ENCODE measurements at regions not wholly inside any gene's neighbourhood (a gene's known extent, or its start where the extent isn't known, plus 50 kb on each side); places are given as distances from the start of the nearest gene placed in this dataset.

DNA sequence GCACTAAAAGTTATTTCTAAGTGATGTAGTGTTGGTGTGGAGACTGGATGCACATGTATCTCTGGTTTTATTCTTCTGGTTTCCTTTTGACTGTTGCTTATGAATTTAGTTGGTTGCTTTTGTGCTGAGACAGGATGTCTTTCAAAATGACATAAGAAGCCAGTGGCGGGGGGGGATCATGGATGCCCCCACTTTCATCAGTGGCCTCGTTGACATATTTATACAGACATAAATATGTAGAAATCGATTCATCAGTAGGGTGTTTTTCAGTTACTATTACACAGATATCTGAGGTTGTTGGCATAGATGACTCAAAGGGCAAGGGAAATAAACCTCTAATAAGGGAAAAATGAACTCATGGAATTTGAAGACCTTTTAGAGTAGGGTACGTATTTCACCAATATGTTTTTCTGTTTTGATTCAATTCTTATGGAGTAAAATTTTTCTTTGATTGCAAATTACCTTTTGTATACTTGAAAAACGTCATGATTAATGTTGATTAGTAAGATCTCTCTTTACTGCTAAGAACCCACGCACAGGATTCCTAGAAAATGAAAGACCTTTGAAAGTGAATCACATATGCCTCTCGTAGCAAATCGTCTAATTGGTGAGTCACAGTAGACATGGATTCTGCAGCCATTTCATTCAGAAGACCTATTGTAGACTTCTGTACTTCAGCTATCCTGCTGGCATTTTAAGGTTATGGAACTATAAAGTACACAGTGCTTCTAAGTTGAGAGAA, 97.4 kb upstream of the RBMS3 start:
- intact Hi-C loops (cut with micrococcal nuclease; ENCODE audit: unreplicated experiment): no loop called here
- FAIRE-seq: no peak

More for the DNA sequence above, 97.4 kb upstream of the RBMS3 start:
- Histone ChIP-seq H3K4me3 (no peak overlapping the region), H3K79me2 (ENCODE audit: control insufficient read depth, insufficient read depth, low read length) (no peaks in the 10 kb centered on the region), H3K9ac (ENCODE audit: control insufficient read depth, insufficient read depth, low read length) (no peak overlapping the region), H3K4me1 (ENCODE audit: control insufficient read depth, insufficient read depth, low read length) (no peaks in the 10 kb centered on the region), H4K20me1 (ENCODE audit: control insufficient read depth, insufficient read depth) (no peaks in the 10 kb centered on the region), H2AFZ (ENCODE audit: control insufficient read depth, low read depth, low read length) (no peak overlapping the region), H3K36me3 (ENCODE audit: control insufficient read depth in 2 of 2, insufficient read depth in 2 of 2, low read length in 1 of 2) (no peaks in the 10 kb centered on the region), H3K27ac (ENCODE audit: control insufficient read depth, insufficient read depth) (no peak overlapping the region), H3K27me3 (replicated peaks in 1 of 2; ENCODE audit: control insufficient read depth in 2 of 2, insufficient read depth in 2 of 2, low read length in 1 of 2) (no peaks in the 10 kb centered on the region), H3K4me2 (ENCODE audit: control insufficient read depth, insufficient read depth) (no peak overlapping the region), H3K9me3 (replicated peaks; ENCODE audit: control insufficient read depth, insufficient read depth, low read length) (no peaks in the 10 kb centered on the region)
- ChIA-PET SMC1A (ENCODE audit: uncharacterized antibody, unreplicated experiment) (interaction anchor here (1.1 kb wide), 1 partner anchor 11 kb away, joined by 3 read pairs; no protein-coding TSS in a partner anchor), CTCF (no interaction called here), POLR2A (no interaction called here), RAD21 (ENCODE audit: unreplicated experiment) (no interaction called here)
- ATAC-seq (peak; percentile 32; the same call in 2 of the 3 replicates), DNase-seq (ENCODE audit: low read depth, low spot score) (no peak)
- TF ChIP-seq BCL11A (IDR thresholded peaks at IDR 0.05; ENCODE audit: low read depth, low read length) (no peak), JUNB (IDR thresholded peaks at IDR 0.05) (peak; percentile 67), CHD1 (IDR thresholded peaks at IDR 0.05; ENCODE audit: low read depth, low read length) (no peak)
- TF ChIP-seq, protein P1, sequence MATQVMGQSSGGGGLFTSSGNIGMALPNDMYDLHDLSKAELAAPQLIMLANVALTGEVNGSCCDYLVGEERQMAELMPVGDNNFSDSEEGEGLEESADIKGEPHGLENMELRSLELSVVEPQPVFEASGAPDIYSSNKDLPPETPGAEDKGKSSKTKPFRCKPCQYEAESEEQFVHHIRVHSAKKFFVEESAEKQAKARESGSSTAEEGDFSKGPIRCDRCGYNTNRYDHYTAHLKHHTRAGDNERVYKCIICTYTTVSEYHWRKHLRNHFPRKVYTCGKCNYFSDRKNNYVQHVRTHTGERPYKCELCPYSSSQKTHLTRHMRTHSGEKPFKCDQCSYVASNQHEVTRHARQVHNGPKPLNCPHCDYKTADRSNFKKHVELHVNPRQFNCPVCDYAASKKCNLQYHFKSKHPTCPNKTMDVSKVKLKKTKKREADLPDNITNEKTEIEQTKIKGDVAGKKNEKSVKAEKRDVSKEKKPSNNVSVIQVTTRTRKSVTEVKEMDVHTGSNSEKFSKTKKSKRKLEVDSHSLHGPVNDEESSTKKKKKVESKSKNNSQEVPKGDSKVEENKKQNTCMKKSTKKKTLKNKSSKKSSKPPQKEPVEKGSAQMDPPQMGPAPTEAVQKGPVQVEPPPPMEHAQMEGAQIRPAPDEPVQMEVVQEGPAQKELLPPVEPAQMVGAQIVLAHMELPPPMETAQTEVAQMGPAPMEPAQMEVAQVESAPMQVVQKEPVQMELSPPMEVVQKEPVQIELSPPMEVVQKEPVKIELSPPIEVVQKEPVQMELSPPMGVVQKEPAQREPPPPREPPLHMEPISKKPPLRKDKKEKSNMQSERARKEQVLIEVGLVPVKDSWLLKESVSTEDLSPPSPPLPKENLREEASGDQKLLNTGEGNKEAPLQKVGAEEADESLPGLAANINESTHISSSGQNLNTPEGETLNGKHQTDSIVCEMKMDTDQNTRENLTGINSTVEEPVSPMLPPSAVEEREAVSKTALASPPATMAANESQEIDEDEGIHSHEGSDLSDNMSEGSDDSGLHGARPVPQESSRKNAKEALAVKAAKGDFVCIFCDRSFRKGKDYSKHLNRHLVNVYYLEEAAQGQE (IDR thresholded peaks at IDR 0.05; ENCODE audit: low read depth, low read length): no peak
- TF ChIP-seq, protein P2, sequence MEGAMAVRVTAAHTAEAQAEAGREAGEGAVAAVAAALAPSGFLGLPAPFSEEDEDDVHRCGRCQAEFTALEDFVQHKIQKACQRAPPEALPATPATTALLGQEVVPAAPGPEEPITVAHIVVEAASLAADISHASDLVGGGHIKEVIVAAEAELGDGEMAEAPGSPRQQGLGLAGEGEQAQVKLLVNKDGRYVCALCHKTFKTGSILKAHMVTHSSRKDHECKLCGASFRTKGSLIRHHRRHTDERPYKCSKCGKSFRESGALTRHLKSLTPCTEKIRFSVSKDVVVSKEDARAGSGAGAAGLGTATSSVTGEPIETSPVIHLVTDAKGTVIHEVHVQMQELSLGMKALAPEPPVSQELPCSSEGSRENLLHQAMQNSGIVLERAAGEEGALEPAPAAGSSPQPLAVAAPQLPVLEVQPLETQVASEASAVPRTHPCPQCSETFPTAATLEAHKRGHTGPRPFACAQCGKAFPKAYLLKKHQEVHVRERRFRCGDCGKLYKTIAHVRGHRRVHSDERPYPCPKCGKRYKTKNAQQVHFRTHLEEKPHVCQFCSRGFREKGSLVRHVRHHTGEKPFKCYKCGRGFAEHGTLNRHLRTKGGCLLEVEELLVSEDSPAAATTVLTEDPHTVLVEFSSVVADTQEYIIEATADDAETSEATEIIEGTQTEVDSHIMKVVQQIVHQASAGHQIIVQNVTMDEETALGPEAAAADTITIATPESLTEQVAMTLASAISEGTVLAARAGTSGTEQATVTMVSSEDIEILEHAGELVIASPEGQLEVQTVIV (IDR thresholded peaks at IDR 0.05; ENCODE audit: borderline replicate concordance, partially characterized antibody): no peak
- in situ Hi-C loops (cut with MboI): no loop called here
- BruUV-seq (replicated peaks): no TSS peak
- WGBS (ENCODE audit: insufficient coverage, insufficient replicate concordance, low lambda C conversion rate, missing lambda C conversion rate): 12% methylated on average over 8 of the region's 8 CpGs

All from GM12878 (cell line).